ENCODE measurements at regions not wholly inside any gene's neighbourhood (a gene's known extent, or its start where the extent isn't known, plus 50 kb on each side); places are given as distances from the start of the nearest gene placed in this dataset.
A peak's percentile ranks its signal among the peaks of the same experiment; 100 is the strongest.

DNA sequence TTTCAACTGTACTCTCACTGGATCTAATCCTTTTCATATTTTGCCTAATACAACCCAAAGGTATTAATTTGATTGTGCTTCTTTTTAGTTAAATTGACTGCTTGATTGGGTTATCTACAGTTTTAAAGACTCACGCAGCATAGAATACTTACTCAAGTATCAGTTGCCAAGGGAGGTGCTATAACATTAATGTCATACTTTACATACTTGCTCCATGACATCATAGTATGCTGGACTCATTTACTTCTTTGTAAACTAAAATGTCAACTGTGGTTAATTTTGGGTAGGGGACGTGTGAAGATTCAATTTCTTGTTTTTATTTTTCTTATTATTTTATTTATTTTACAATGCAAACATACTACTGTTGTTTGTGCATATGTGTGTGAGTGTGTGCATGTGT is 716.2 kb upstream of the VRK2 start:
- DNase-seq (ENCODE audit: low read depth): peak; percentile 5
- H3K27me3 ChIP-seq (ENCODE audit: control insufficient read depth, insufficient read depth, low read length): no peaks in the 10 kb centered on the region
- no peaks in the 10 kb centered on the region for H3K36me3 ChIP-seq (ENCODE audit: control insufficient read depth, insufficient read depth, low read length)
- TF ChIP-seq CTCF (IDR thresholded peaks at IDR 0.05; ENCODE audit: insufficient read depth, low read length, poor library complexity, severe bottlenecking): no peak
- no peak overlapping the region for H3K4me3 ChIP-seq (ENCODE audit: low read depth, low read length)

DNA sequence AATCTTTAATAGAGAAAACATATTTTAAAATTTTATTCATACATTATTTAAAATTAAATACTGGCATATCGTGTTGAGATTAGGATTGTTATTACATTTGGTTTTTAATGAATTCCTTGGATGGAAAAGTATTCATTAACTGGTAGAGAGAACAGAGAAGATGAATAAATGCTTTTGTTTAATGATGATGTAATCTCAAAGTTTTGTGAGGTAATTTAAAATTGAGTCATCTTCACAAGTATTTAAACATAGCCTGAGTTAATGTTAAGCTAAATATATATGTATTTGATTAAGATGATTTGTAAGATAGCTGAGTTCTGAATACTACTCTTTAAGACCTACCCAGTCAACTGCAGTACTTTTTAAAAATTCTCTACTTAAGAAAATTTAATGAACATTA is 713.4 kb upstream of the VRK2 start:
- Histone ChIP-seq H3K4me3 (ENCODE audit: low read depth, low read length) (no peak overlapping the region), H3K36me3 (ENCODE audit: control insufficient read depth, insufficient read depth, low read length) (no peaks in the 10 kb centered on the region), H3K27me3 (ENCODE audit: control insufficient read depth, insufficient read depth, low read length) (no peaks in the 10 kb centered on the region)
- no peak for TF ChIP-seq CTCF (IDR thresholded peaks at IDR 0.05; ENCODE audit: insufficient read depth, low read length, poor library complexity, severe bottlenecking)
- no peak for DNase-seq (ENCODE audit: low read depth)

GRCh38 chr2:57343391-57344006 is 703.1 kb upstream of the VRK2 start:
- no peak overlapping the region for H3K4me3 ChIP-seq (ENCODE audit: low read depth, low read length)
- H3K36me3 ChIP-seq (ENCODE audit: control insufficient read depth, insufficient read depth, low read length): no peaks in the 10 kb centered on the region
- no peak for TF ChIP-seq CTCF (IDR thresholded peaks at IDR 0.05; ENCODE audit: insufficient read depth, low read length, poor library complexity, severe bottlenecking)
- no peaks in the 10 kb centered on the region for H3K27me3 ChIP-seq (ENCODE audit: control insufficient read depth, insufficient read depth, low read length)
- no peak for DNase-seq (ENCODE audit: low read depth)

- no peaks in the 10 kb centered on the region for H3K27me3 ChIP-seq (ENCODE audit: control insufficient read depth, insufficient read depth, low read length)
- no peak for TF ChIP-seq CTCF (IDR thresholded peaks at IDR 0.05; ENCODE audit: insufficient read depth, low read length, poor library complexity, severe bottlenecking)
- H3K36me3 ChIP-seq (ENCODE audit: control insufficient read depth, insufficient read depth, low read length): no peaks in the 10 kb centered on the region
- H3K4me3 ChIP-seq (ENCODE audit: low read depth, low read length): no peak overlapping the region
- DNase-seq (ENCODE audit: low read depth): no peak
Observed at GRCh38 chr2:57368190-57368589, 678.4 kb upstream of the VRK2 start.

- DNase-seq (ENCODE audit: low read depth): no peak
Observed at GRCh38 chr2:57370882-57371585, 675.6 kb upstream of the VRK2 start.

More at GRCh38 chr2:57370882-57371585, 675.6 kb upstream of the VRK2 start:
- TF ChIP-seq CTCF (IDR thresholded peaks at IDR 0.05; ENCODE audit: insufficient read depth, low read length, poor library complexity, severe bottlenecking): no peak
- no peaks in the 10 kb centered on the region for H3K27me3 ChIP-seq (ENCODE audit: control insufficient read depth, insufficient read depth, low read length)
- H3K4me3 ChIP-seq (ENCODE audit: low read depth, low read length): no peak overlapping the region
- no peaks in the 10 kb centered on the region for H3K36me3 ChIP-seq (ENCODE audit: control insufficient read depth, insufficient read depth, low read length)
